GM11168 (cell line): ENCODE measurements at regions not wholly inside any gene's neighbourhood (a gene's known extent, or its start where the extent isn't known, plus 50 kb on each side); places are given as distances from the start of the nearest gene placed in this dataset.

ENCODE experiments used
- in situ Hi-C: fragments of 300-500 bp; cut with MboI; formaldehyde crosslinking; loops from one replicate; pipeline ENCODE4 v1.12.0; 2022; ENCODE audit warnings: low sequenced_read_pairs; ENCODE audit not compliant: unreplicated experiment

DNA sequence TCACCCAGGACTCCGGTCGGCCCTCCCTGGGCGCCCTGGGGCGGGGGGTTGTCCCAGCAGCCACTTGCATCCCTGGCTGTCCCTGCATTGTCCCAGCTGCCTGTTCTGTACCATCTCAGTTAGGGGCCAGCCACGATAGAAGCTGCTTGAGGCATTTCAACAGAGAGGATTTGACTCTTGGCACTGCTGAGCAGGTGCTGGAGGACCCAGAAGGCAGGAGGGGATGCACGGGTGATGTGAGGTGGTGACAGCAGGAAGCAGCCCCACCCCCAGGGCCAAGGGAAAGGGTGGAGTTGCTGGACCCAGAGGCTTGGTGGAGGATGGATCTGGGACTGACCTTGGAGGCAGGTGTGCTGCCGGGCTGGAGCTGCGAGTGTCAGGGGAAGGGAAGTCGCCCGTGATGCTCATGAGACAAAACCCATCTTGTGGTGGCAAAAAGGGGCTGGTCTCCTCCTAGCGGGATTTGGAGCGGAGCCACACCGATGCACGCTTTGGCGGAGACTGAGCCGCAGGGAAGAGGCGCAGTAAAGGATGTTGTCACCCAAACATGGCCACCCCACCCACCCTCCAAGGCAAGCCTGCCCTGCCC lies 188.0 kb upstream of the GSE1 start:
- in situ Hi-C loops, result no loop called here

DNA sequence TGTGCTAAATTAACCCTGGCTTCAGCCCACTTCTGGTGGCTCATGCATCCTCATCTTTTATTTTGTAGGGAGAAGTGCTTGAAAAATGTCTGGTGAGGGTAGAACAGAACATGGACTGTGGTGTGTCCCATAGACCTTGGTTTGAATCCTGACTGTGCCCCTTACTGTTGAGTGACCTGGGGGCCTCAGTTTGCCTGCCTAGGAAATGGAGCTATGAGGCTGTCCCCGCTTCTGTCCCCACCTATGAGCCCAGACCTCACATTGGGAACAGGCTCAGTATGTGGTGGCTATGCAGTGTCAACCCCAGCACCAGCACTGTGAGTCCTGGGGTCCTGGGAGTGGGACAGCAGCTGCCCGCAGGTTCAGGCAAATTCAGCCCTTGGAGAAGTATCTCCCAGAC lies 186.3 kb upstream of the GSE1 start:
- in situ Hi-C loops, result no loop called here

DNA sequence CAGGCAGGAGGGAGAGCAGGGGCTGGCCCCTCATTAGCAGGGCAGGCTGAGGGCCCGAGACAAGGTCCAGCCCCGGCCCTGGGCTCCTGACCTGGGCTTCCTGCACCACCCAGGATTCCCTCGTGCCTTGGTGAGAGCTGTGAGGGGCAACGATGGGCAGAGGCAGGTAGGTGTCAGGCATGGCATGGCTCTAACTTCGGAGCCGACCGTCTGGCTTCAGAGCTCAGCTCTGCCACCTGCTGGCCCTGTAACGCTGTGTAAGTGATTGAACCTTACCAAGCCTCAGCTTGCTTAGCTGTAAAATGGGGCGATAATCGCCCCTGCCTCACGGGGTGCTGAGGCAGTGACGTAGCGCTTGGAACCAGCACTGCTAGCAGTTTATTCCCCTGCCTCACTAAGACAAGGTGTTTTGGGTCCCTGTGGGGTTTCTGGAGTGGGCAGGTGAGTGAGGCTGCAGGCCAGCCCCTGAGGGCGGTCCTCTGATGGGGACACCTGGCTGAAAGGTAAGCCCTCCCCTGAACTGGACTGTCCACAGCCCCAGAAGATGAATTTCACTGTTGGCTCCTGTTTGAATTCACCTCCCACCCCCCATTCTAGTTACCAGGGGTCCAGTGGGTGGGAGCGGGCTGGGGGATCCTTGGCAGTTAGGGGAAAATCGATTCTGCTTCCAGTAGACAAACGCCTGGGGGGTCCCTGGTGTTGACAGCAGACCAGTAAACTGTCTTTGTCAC lies 184.8 kb upstream of the GSE1 start:
- in situ Hi-C loops, result no loop called here

DNA sequence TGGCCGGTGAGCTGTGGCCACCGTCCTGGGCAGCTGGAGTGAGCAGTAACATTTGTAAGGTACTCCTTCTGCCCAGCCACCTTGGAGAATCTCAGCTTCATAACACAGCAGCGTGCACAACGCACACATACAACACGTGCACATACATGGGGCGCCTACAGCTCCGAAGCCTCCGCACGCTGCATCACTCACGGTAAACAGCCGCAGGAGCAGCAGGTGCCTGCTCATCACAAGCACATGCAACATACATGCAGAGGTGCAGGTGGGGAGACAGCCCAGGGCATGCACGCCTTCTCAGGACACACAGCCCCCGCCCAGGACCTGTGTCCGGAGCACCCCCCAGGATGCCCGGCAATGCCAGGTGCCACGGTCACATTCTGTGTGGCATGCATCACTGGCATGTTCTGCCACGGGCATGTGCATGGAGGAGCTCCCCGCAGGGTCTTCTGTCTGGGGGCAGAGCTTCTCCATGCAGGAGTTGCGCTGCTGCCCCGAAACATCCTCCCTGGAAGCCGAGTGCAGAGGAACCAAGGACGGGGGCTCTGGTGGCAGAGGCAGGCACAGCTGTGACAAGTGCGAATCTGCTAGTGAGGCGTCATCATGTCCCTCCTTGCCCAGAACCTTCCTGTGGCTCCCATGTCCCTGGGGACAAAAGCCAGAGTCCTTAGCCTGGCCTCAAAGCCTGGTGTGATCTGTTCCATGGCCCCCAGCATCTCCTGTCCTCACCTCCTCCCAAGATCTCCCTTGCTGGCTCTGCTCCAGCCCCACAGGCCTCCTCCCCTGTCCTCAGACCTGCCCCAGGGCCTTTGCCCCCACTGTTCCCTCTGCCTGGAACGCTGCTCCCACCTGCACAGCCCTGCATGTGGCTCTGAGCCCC lies 184.0 kb upstream of the GSE1 start:
- in situ Hi-C loops, result no loop called here

DNA sequence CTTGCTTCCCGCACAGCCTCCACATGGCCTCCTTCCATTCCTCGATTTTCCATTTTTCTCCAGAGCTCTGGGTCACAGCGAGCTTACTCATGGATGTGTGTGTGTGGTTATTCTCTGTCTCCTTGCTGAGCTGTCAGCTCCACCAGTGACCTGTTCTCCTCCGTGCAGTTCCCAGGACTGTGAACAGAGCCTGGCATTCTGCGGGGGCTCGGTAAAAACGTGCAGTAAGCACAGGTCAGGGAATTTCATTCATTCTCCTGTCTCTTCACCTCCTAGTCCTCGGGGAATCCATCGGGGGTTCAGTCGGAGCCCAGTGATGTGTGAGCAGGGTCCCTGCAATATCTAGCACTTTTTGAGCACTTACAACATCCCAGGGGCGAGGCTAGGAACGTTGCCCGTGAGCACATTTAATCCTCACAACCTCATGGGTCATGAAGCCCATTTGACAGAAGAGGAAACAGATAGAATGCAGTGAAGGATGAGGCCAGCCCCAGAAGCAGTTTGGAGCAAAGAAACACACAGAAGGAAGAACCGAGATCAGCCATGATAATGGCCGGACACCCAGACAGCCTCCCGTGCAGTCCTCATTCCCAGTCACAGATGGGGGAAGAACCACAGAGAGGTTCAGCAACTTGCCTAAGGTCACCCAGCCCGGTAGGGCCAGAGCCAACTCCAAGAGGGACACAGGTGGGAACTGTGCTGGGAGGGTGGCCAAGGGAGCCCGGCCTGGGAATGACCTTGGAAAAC lies 183.2 kb upstream of the GSE1 start:
- in situ Hi-C loops, result no loop called here

DNA sequence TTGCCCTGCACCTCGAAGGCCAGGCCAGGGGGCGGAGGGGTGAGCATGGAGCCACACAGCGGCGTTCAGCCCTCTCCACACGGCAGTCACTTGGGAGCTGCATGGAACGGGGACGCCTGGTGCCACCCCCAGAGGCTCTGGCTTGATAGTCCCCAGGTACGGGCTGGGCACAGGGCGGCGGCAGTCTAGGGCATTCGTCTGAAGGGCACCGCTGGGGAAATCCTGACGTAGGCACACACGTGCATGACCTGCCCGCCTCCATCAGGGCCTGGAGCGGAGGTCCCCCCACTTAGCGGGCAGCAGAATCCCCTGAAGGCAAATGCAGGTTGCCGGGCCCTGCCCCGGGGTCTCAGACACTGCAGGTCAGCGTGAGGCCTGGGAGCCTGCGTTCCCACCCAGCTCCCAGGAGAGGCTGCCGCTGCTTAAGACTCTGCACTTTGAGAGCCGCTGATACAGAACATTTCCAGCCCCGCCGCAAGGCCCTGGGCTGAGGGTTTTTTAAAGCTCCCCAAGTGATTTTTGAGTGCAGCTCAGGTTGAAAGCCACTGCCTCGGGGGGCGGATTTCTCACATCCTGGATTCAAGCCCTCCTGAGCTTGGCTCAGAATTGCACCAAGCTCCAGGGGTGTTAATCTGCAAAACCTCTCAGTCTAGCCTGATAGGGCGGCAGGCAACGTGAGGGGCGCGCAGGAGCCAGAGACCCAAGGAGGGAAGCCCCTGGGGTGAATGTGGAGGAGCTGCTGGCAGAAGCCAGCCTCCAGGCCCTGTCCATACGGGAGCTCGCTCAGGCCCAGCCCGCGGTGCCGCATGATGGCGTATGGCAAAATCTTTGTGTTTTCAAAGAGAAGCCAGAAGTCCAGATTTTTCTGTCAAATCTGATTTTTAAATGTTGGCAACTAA lies 182.3 kb upstream of the GSE1 start:
- in situ Hi-C loops, result no loop called here

DNA sequence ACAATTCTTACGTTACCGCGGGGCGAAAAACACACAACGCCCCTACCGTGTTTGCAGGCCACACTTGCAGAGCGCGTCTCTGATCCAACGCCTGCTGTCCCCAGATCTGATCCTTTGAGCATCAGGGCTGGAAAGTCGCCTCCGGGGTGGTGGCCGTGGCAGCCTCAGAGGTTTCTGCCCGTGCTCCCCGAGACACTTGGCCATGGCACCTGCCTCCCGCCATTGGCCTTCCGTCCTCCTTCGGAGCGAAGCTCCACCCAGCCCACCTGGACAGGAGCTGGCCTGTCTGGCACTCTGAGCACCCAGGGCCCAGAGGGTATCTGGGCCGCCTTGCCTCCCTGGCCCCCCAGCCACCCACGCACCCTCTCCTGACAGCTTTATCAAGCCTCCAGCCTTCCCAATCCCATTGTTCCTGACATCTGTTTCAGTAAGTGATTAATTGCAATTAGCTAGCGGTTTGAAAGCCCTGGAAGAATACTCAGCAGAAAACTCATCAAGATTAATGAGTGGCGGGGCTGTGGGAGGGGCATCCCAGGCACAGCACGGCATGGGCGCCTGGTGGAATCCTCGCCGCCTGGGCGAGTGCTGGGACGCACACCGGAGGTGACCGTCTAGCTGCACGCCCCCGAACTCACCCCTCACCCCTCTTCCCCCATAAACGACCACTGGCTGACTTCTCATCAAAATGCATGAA lies 181.5 kb upstream of the GSE1 start:
- in situ Hi-C loops, result no loop called here

DNA sequence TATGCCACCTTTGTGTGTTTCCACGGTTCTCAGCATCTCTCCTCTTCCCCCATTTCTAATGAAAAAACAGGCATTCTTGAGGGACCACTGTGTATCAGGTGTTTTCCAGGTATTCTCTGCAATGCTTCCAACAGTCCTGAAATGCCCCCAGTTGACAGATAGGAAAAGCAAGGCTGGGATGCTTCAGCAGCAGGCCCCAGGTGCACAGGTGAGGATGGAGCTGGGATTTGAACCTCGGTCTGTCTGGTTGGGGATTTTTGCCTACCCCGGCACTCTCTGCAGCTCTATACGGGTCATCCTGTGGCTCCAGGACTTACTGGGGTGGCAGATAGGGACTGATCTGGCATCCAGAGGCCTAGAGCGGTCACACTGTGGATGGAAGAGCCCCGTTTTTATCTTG lies 180.5 kb upstream of the GSE1 start:
- in situ Hi-C loops, result no loop called here

DNA sequence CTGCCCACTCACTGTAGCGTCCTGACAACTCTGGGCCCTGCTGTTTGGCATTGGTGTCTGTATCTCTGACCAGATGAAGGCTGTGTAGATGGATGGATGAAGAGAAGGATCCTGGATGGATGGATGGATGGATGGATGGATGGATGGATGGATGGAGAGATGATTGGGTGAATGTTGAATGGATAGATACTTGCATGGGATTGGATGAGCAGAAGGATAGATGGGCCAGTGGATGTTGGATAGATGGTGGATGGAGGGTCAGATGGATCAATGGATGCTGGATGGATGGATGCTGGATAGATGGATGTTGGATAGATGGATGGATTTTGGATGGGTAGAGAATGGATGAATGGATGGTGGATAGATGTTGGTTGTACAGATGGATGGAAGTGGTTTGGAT lies 179.6 kb upstream of the GSE1 start:
- in situ Hi-C loops, result no loop called here

DNA sequence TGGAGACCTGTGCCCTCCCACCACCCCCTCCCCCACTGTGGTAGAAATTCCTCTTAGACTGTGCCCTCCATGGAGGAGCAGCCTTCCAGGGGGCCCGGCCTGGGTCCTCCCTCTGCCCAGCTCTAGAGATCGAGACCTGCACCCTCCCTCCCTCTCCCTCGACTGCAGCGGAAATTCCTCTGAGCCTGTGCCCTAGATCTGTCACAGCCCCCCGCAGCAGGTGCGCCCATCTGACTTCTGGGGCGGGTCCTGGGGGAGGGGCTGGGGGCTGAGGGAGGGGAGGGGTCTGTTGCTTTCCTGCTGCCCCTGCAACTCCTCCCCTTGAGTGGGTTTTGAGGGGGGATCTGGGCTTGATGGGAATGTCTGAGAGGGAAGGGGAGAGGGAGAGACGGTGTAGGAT lies 177.8 kb upstream of the GSE1 start:
- in situ Hi-C loops, result no loop called here

DNA sequence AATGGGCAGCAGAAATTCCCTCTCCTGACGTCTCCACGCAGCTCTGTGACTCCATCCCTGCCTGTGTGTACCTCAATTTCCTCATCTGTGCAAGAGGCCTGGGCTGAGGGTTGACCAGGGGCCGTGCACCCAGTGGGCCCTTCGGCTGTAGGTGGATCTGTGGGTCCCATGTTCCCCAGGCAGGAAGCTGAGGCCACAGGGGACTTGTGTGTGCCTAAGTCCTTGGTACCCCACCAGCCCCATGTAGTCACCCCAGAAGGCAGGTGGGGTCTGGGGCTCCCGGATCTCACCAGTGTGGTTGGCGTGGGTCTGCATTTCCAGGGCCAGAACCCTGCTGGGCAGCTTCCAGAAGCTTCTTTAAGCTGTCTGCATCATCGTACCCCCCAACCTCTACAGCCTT lies 177.4 kb upstream of the GSE1 start:
- in situ Hi-C loops, result no loop called here

DNA sequence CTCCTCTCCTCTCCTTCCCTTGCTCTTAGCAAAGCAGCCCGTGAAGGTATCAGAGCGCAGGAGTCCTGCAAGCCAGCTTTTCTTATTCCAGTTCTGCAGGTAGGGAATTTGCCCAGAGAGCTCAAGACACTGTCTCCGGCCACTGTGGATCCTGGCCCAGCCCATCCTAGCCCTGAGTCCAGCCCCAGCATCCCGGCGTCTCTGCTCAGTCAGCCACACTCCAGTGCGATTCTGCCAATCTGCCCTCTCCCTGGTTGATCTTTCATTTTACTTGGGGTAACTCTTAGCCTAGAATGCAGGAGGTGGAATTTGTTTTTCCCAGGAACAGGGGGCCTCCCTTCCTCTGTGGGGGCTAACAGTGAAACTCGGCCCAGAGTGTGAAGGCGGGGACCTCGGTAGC lies 176.9 kb upstream of the GSE1 start:
- in situ Hi-C loops, result no loop called here

DNA sequence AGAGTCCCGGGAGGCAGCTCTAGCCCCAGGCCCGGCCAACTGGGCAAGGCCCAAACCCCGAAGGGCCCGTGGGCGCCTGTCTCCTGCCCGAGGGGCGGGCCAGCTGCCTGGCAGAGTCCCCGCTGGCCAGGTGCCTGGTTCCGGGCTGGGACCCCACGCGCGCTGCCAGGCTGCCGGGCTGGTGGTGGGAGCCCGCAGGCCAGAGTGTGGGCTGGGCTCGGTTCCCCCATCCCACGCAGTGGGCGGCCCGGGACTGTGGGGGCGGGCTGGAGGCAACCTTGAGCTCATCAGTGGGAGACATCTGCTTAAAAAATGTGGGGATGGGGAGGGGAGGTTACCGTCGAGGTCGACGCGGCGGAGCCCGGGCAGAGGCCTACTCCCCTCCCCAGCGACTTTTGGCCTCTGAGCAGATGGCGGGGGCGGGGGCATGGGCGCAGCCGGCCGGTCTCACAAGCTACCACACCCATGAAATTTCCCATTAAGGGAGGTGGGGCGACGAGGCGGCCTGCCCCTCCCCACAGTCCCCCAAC lies 176.4 kb upstream of the GSE1 start:
- in situ Hi-C loops, result no loop called here

DNA sequence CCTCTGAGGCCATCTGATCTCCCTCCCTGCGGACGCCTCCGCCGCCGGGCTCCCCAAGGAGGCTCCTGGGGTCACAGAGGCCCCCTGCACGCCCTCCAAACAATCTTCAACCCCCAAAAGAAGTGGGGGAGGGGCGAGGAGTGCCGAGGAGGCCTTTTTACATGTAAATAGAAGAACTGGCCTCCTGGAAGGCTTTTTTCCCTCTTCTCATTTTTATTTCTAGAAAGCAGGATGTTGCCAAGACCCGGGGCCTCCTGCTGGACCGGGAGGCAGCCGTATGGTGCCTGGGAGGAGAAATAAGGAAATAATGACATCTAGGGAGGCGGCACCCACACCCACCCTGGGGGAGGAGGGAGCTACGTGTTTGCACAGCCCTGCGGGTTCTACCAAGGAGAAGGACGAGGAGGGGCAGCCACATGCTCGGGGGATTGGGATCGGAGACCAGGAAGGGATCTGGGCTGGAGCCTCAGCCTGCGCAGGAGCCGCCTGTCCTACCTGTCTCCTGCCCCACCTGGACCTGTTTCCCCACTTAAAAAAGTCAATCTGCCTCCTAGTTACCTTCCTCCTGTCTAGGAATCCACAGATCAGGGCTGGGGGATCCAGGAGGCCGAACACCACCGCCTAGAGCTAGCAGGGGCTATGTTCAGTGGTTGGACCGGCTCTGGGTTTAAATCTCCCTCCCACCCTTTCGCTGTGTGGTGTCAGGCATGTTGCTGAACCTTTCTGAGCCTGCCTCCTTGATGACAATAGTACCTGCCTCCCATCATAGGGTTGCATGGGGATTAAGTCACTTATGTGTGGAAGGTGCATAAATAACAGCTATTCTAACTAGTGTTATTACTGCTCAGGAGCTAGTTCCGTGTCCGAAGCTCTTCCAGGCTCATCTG lies 175.7 kb upstream of the GSE1 start:
- in situ Hi-C loops, result no loop called here

DNA sequence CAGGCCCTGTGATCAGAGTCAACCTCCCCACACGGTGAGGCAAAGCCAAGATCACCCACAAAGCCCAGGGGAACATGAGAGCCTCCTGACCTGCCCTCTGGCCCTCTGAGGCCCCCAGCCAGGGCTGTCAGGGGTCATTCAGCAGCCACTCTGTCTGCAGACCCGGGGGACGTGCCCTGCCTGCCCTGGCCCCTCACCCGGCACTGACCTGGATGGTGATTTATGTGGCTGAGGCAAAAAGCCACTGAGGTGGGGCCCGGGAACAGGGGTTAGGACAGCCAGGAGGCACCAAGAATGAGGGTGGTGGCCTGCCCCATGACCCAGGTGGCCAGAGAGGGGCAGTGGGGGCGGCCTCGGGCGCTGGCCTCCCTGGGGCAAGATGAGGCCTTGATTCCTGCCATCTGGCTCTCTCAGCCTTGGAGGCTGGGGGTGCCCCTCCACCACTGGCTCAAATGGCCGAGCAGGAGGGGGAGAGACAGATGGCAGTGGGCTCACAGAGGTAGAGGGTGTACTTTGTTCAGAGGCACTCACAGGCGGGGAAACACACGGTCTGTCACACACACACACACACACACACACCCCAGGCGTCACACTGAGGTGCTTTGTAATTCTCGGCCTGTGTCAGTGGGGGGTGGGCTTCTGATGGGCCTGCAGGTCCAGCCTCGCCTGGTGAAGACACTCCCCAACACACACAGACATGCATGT lies 174.0 kb upstream of the GSE1 start:
- in situ Hi-C loops, result no loop called here

DNA sequence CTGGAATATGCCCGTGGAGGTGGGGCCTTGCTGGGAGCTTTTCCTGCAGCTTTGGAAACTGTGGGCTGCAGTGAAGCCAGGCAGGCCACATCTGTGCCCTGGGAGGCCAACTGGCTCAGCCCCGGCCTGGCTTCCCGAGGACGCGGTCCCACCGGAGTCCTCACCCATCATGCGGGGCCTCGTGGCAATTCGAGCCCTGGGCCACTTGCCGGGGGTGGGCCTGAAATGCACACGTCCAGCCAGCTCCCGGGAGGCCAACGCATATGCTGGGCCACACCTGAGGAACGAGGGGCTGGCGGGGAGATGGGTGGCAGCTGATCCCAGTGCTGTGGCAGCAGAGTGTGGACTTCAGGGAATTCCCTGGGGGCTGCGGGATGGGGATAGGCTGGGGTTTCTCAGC lies 172.4 kb upstream of the GSE1 start:
- in situ Hi-C loops, result no loop called here

DNA sequence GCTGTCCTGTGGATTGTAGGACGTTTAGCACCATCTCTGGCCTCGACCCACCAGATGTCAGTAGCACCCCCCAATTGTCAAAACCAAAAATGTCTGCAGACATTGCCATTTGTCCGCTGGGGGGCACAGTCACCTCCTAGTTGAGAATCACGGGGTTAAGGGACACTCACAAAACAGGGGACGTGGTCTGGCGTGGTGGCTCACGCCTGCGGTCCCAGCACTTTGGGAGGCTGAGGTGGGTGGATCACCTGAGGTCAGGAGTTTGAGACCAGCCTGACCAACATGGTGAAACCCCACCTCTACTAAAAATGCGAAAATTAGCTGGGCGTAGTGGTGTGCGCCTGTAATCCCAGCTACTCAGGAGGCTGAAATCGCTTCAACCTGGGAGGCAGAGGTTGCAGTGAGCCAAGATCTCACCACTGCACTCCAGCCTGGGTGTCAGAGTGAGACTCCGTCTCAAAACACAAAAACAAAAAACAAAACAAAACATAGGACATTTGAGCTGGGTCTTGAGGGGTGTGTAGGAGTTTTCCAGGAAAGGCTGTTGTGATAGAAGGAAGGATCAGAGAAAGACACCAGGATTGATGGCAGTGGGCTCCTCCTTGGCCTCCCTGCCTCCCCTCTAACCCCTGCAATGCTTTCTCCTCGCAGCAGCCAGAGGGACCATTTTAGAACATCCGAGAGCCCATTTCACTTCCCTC lies 171.8 kb upstream of the GSE1 start:
- in situ Hi-C loops, result no loop called here
